IMR-90 (cell line): ENCODE measurements at regions not wholly inside any gene's neighbourhood (a gene's known extent, or its start where the extent isn't known, plus 50 kb on each side); places are given as distances from the start of the nearest gene placed in this dataset.

Source experiments
- ATAC-seq: fragments of 200-7000 bp; cut with Tn5 transposase; 2 replicates; pipeline ENCODE4 v1.9.1; 2020; ENCODE audit warnings: low read depth, mild to moderate bottlenecking, moderate library complexity
- BruUV-seq: library from RNA; stranded (reverse); fragments of 400-500 nt; replicated peaks from 2 replicates; lab custom pipeline; 2021; lab: Mats Ljungman, UMichigan
- CTCF ChIA-PET: fragments of 300-600 bp; formaldehyde crosslinking; extraction: SDS; loops from one replicate; lab custom pipeline; 2021; ENCODE audit warnings: antibody characterized with exemption; lab: Yijun Ruan, JAX
- POLR2A ChIA-PET: fragments of 300-600 bp; sonication (Branson Sonifier 250); formaldehyde crosslinking; loops from one replicate; lab custom pipeline; 2022; ENCODE audit warnings: antibody characterized with exemption; ENCODE audit not compliant: unreplicated experiment; lab: Charles Lee
- DNase-seq: peaks from one replicate; pipeline ENCODE4 v3.0.0; 2013
- H2AFZ ChIP-seq: replicated peaks from 2 replicates; pipeline ENCODE3; 2013; ENCODE audit warnings: low read length, mild to moderate bottlenecking; ENCODE audit not compliant: poor library complexity
- H2AK5ac ChIP-seq: 2 replicates; pipeline ENCODE4 v1.6.1; 2013; ENCODE audit warnings: low read depth, low read length, inconsistent platforms
- H2AK9ac ChIP-seq: replicated peaks from 2 replicates; pipeline ENCODE3; 2013; ENCODE audit warnings: mild to moderate bottlenecking, low read depth, low read length, moderate library complexity; ENCODE audit not compliant: poor library complexity
- H2BK120ac ChIP-seq: 2 replicates; pipeline ENCODE4 v1.6.1; 2013; ENCODE audit warnings: low read depth, low read length, inconsistent platforms
- H2BK15ac ChIP-seq: 3 replicates; pipeline ENCODE4 v1.6.1; 2013; ENCODE audit warnings: low read depth, low read length, inconsistent platforms
- H2BK20ac ChIP-seq: 2 replicates; pipeline ENCODE4 v1.6.1; 2013; ENCODE audit warnings: low read depth, mild to moderate bottlenecking, inconsistent platforms, low read length, moderate library complexity
- H2BK5ac ChIP-seq: 2 replicates; pipeline ENCODE4 v1.6.1; 2013; ENCODE audit warnings: mild to moderate bottlenecking, low read depth, low read length, inconsistent platforms; ENCODE audit not compliant: poor library complexity, severe bottlenecking
- H3K14ac ChIP-seq: replicated peaks from 2 replicates; pipeline ENCODE4 v1.6.1; 2013; ENCODE audit warnings: low read depth, low read length, inconsistent platforms
- H3K18ac ChIP-seq: 2 replicates; pipeline ENCODE4 v1.6.1; 2013; ENCODE audit warnings: low read depth, low read length, control low read depth
- H3K23ac ChIP-seq: 2 replicates; pipeline ENCODE4 v1.6.1; 2013; ENCODE audit warnings: low read depth, low read length, inconsistent platforms
- H3K27ac ChIP-seq: 2 replicates; pipeline ENCODE4 v1.5.1; 2013; ENCODE audit warnings: mild to moderate bottlenecking, control low read depth, low read length; ENCODE audit not compliant: insufficient read depth
- H3K27me3 ChIP-seq: 2 replicates; pipeline ENCODE4 v1.6.1; 2013; ENCODE audit warnings: low read length; ENCODE audit not compliant: control insufficient read depth, insufficient read depth
- H3K36me3 ChIP-seq: 2 replicates; pipeline ENCODE4 v1.6.1; 2013; ENCODE audit warnings: low read length, mixed read lengths; ENCODE audit not compliant: control insufficient read depth, insufficient read depth
- H3K4ac ChIP-seq: 2 replicates; pipeline ENCODE4 v1.6.1; 2013; ENCODE audit warnings: low read depth, low read length, inconsistent platforms
- H3K4me1 ChIP-seq: 2 replicates; pipeline ENCODE4 v1.6.1; 2013; ENCODE audit warnings: low read length, mixed read lengths; ENCODE audit not compliant: control insufficient read depth, insufficient read depth
- H3K4me2 ChIP-seq: 2 replicates; pipeline ENCODE4 v1.6.1; 2013; ENCODE audit warnings: low read depth, mild to moderate bottlenecking, control low read depth, low read length, moderate library complexity
- H3K4me3 ChIP-seq: 2 replicates; pipeline ENCODE4 v1.5.1; 2013; ENCODE audit warnings: low read depth, mild to moderate bottlenecking, control low read depth, low read length, moderate library complexity; ENCODE audit not compliant: insufficient read depth
- H3K56ac ChIP-seq: 2 replicates; pipeline ENCODE4 v1.6.1; 2013; ENCODE audit warnings: low read length, inconsistent platforms; ENCODE audit not compliant: insufficient read depth; ENCODE audit errors: extremely low read depth
- H3K79me1 ChIP-seq, 2 experiments: 2 replicates each; pipeline ENCODE4 v1.6.1; 2013; ENCODE audit warnings: low read length in 2 of 2, inconsistent platforms in 1 of 2, low read depth in 1 of 2
- H3K9ac ChIP-seq: 2 replicates; pipeline ENCODE4 v1.6.1; 2013; ENCODE audit warnings: low read depth, low read length, control low read depth
- H3K9me1 ChIP-seq: 2 replicates; pipeline ENCODE4 v1.6.1; 2013; ENCODE audit warnings: low read length, inconsistent platforms; ENCODE audit not compliant: insufficient read depth
- H3K9me3 ChIP-seq: 2 replicates; pipeline ENCODE4 v1.6.1; 2013; ENCODE audit warnings: low read length; ENCODE audit not compliant: control insufficient read depth, insufficient read depth
- H4K20me1 ChIP-seq: 2 replicates; pipeline ENCODE4 v1.6.1; 2013; ENCODE audit warnings: low read length, inconsistent platforms; ENCODE audit not compliant: insufficient read depth
- H4K5ac ChIP-seq: 2 replicates; pipeline ENCODE4 v1.6.1; 2013; ENCODE audit warnings: mild to moderate bottlenecking, low read depth, low read length, control low read depth
- H4K8ac ChIP-seq, 2 experiments: 2 replicates each; pipeline ENCODE4 v1.6.1; 2013; ENCODE audit warnings: low read depth in 2 of 2, low read length in 2 of 2, control low read depth in 1 of 2, inconsistent platforms in 1 of 2
- H4K91ac ChIP-seq: 2 replicates; pipeline ENCODE4 v1.6.1; 2013; ENCODE audit warnings: low read depth, low read length, inconsistent platforms; ENCODE audit not compliant: insufficient read depth
- CHD1 ChIP-seq: IDR thresholded peaks from 2 replicates; pipeline ENCODE4 v1.6.1; 2012; ENCODE audit warnings: low read depth, low read length, improper control_type of control experiment
- FOS ChIP-seq: fragments of 150-350 bp; IDR thresholded peaks from 2 replicates; pipeline ENCODE4 v1.6.1; 2016; ENCODE audit warnings: low read depth, low read length
- MAZ ChIP-seq: IDR thresholded peaks from 2 replicates; pipeline ENCODE4 v1.6.1; 2012; ENCODE audit warnings: low read depth, mild to moderate bottlenecking, low read length, improper control_type of control experiment, moderate library complexity, borderline replicate concordance
- MXI1 ChIP-seq: IDR thresholded peaks from 2 replicates; pipeline ENCODE4 v1.6.1; 2012; ENCODE audit warnings: low read depth, mild to moderate bottlenecking, low read length, moderate library complexity, borderline replicate concordance
- RAD21 ChIP-seq: IDR thresholded peaks from 2 replicates; pipeline ENCODE4 v1.6.1; 2012; ENCODE audit warnings: low read length, improper control_type of control experiment
- RCOR1 ChIP-seq: IDR thresholded peaks from 2 replicates; pipeline ENCODE4 v1.6.1; 2012; ENCODE audit warnings: mild to moderate bottlenecking, low read length, improper control_type of control experiment; ENCODE audit not compliant: insufficient replicate concordance
- RFX5 ChIP-seq: IDR thresholded peaks from 2 replicates; pipeline ENCODE4 v1.8.0; 2012; ENCODE audit warnings: low read depth, mild to moderate bottlenecking, low read length, moderate library complexity
- SMC3 ChIP-seq: fragments of 150-350 bp; IDR thresholded peaks from 2 replicates; pipeline ENCODE4 v1.6.1; 2016; ENCODE audit warnings: low read depth, mild to moderate bottlenecking, antibody characterized with exemption, low read length, moderate library complexity
- WGBS, 2 experiments: methylation state at CpG; one replicate each; pipeline versions ENCODE4 v1.1.5 to v1.1.7; 2013; ENCODE audit warnings: missing lambda C conversion rate in 2 of 2; ENCODE audit not compliant: insufficient read length in 1 of 2; ENCODE audit errors: extremely low coverage in 2 of 2; 5-methylcytosine and 5-hydroxymethylcytosine counted together
- dilution Hi-C: fragments of 300-500 bp; cut with HindIII; formaldehyde crosslinking; loops from one replicate; pipeline ENCODE4 v1.14.3; 2018; ENCODE audit warnings: low sequenced_read_pairs; ENCODE audit not compliant: unreplicated experiment
- in situ Hi-C: fragments of 300-500 bp; cut with MboI; formaldehyde crosslinking; loops from 3 replicates; pipeline ENCODE4 v1.14.3; 2019; ENCODE audit warnings: low sequenced_read_pairs, inconsistent platforms, mixed read lengths
- intact Hi-C: fragments of 100-400 bp; cut with micrococcal nuclease; formaldehyde crosslinking; loops from 2 replicates; pipeline ENCODE4 v1.10.0; 2022
- TF ChIP-seq, protein P1 (sequence below): fragments of 150-350 bp; IDR thresholded peaks from 2 replicates; pipeline ENCODE4 v1.6.1; 2017; ENCODE audit warnings: mild to moderate bottlenecking, antibody characterized with exemption, low read length, low read depth

DNA sequence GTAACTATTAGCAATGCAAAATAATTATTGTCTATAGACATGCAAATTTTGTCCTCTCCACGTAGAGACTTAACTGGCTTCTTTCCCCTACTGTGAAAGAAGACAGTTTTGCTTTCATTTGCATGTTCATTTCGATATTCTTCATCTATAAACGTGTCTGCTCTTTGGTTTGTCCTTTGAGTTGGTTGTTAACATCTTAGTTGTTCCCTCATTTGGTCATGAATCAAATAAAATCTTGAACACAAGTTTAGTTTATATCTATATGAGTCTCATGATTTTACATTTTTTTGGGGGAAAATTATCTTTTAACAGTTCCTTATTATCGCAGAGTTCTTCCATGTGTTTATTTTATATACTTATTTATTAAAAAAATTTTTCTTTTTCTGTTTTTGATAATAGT, 214.4 kb downstream of the UTP18 start:
- H4K8ac ChIP-seq: no peak overlapping the region
- in situ Hi-C loops: no loop called here
- no TSS peak for BruUV-seq
- intact Hi-C loops: no loop called here
- H3K9ac ChIP-seq: no peak overlapping the region
- H4K91ac ChIP-seq: no peak overlapping the region
- H2AK5ac ChIP-seq: no peak overlapping the region
- no peak overlapping the region for H3K14ac ChIP-seq
- no peak overlapping the region for H2AFZ ChIP-seq
- dilution Hi-C loops: no loop called here
- no peak overlapping the region for H2BK120ac ChIP-seq
- no peak overlapping the region for H4K5ac ChIP-seq
- no peak overlapping the region for H3K56ac ChIP-seq
- no peak overlapping the region for H3K23ac ChIP-seq
- no peak overlapping the region for H2BK5ac ChIP-seq
- no peaks in the 10 kb centered on the region for H3K27me3 ChIP-seq
- POLR2A ChIA-PET: no interaction called here
- H3K4me1 ChIP-seq: no peaks in the 10 kb centered on the region
- no peak overlapping the region for H2AK9ac ChIP-seq
- H4K20me1 ChIP-seq: no peaks in the 10 kb centered on the region
- CTCF ChIA-PET: no interaction called here
- TF ChIP-seq, protein P1, sequence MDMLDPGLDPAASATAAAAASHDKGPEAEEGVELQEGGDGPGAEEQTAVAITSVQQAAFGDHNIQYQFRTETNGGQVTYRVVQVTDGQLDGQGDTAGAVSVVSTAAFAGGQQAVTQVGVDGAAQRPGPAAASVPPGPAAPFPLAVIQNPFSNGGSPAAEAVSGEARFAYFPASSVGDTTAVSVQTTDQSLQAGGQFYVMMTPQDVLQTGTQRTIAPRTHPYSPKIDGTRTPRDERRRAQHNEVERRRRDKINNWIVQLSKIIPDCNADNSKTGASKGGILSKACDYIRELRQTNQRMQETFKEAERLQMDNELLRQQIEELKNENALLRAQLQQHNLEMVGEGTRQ: no peak
- TF ChIP-seq MAZ (no peak), RAD21 (no peak), RFX5 (no peak), RCOR1 (no peak), MXI1 (no peak), FOS (no peak), SMC3 (no peak), CHD1 (no peak)
- no CpG with 5 or more reads among the region's 4 CpGs for WGBS, 2 experiments
- H3K9me1 ChIP-seq: no peaks in the 10 kb centered on the region
- DNase-seq (no peak), ATAC-seq (no peak)
- H3K27ac ChIP-seq: no peak overlapping the region
- no peak overlapping the region for H2BK20ac ChIP-seq
- H3K79me1 ChIP-seq: no peaks in the 10 kb centered on the region
- H3K18ac ChIP-seq: no peak overlapping the region
- H3K4me3 ChIP-seq: no peak overlapping the region
- H2BK15ac ChIP-seq: no peak overlapping the region
- H3K9me3 ChIP-seq: no peaks in the 10 kb centered on the region; the same call in 1 of the 2 replicates
- H3K4ac ChIP-seq: no peak overlapping the region
- no peak overlapping the region for H3K4me2 ChIP-seq
- H3K36me3 ChIP-seq: no peaks in the 10 kb centered on the region
